ENCODE measurements at regions not wholly inside any gene's neighbourhood (a gene's known extent, or its start where the extent isn't known, plus 50 kb on each side); places are given as distances from the start of the nearest gene placed in this dataset.
"Not testable (repeated sequence)": the region's sequence is repeated elsewhere in the genome, so short reads cannot be mapped to it uniquely, and the experiment has no call there.

- CTCF ChIA-PET: interaction anchor here (1.1 kb wide), 1 partner anchor 8 kb away, joined by 3 read pairs; no protein-coding TSS in a partner anchor
- Mint-ChIP-seq H3K27me3 (no peaks in the 10 kb centered on the region), H3K36me3 (no peaks in the 10 kb centered on the region), H3K4me1 (ENCODE audit: low read depth) (no peaks in the 10 kb centered on the region), H3K4me3 (no peak overlapping the region), H3K9me3 (no peaks in the 10 kb centered on the region), H3K27ac (no peak overlapping the region)
- POLR2A ChIA-PET: no interaction called here
- intact Hi-C loops (cut with micrococcal nuclease): no loop called here
- no peak for DNase-seq
Measured at GRCh38 chr21:31589820-31590219, 69.7 kb upstream of the SOD1 start.

DNA sequence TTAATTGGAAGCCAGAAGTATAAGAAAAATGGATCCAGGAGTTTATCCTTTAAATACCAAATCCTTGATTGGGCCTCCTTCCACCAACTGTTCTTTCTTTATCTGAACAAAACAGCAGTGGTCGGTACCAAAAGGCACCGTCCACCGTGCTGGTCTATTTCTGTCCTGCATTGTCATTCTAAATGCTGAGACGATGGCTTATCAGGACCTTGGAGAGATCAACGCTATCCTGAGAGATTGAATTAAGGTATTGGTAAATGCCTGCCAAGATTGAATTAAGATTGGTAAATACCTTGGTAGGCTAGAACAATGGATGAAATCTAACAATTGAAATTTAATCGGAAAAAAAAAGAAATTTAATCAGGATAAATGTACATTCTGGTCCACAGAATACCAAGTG lies 73.4 kb upstream of the SOD1 start:
- Mint-ChIP-seq H3K9me3 (no peaks in the 10 kb centered on the region), H3K36me3 (no peaks in the 10 kb centered on the region), H3K27ac (no peak overlapping the region), H3K4me1 (ENCODE audit: low read depth) (no peaks in the 10 kb centered on the region), H3K4me3 (no peak overlapping the region), H3K27me3 (no peaks in the 10 kb centered on the region)
- POLR2A ChIA-PET: no interaction called here
- DNase-seq: no peak
- intact Hi-C loops (cut with micrococcal nuclease): no loop called here
- CTCF ChIA-PET: interaction anchor here (0.6 to 1.4 kb wide), 2 partner anchors 18 to 22 kb away, joined by 3 to 5 read pairs; no protein-coding TSS in a partner anchor

DNA sequence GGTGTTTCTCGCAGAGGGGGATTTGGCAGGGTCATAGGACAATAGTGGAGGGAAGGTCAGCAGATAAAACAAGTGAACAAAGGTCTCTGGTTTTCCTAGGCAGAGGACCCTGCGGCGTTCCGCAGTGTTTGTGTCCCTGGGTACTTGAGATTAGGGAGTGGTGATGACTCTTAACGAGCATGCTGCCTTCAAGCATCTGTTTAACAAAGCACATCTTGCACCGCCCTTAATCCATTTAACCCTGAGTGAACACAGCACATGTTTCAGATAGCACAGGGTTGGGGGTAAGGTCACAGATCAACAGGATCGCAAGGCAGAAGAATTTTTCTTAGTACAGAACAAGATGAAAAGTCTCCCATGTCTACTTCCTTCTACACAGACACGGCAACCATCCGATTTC lies 75.6 kb upstream of the SOD1 start:
- H3K9me3 Mint-ChIP-seq; H3K4me1 Mint-ChIP-seq (ENCODE audit: low read depth); DNase-seq; H3K4me3 Mint-ChIP-seq; H3K27ac Mint-ChIP-seq; H3K27me3 Mint-ChIP-seq; POLR2A ChIA-PET; H3K36me3 Mint-ChIP-seq: not testable (repeated sequence)
- intact Hi-C loops (cut with micrococcal nuclease): loop anchor here (5.0 kb wide), 1 partner anchor 37 kb away; no protein-coding TSS in a partner anchor
- CTCF ChIA-PET: interaction anchor here (1.8 to 5.2 kb wide), 2 partner anchors 20 to 385 kb away, joined by 5 to 78 read pairs; no protein-coding TSS in a partner anchor

DNA sequence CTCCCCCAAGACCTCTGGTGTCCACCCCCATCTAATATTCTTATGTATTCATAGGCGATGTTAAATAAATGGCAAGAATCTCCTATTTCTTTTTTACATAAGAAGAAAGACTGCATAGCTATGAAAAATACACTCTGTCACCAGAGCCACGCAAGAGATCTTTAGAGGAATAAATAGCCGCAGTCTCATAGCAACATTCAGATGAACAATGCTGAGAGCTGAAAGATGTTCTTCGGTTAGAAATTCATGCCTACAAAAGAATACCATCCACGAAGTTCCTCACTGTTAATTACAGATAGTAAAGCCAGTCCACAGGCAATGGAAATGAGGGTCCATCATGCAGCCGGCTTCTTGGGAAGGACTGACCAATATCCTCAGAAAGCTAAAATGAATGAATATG lies 76.0 kb upstream of the SOD1 start:
- Mint-ChIP-seq H3K9me3 (no peaks in the 10 kb centered on the region), H3K4me3 (no peak overlapping the region), H3K27me3 (peaks cover 3% of the 10 kb centered on the region), H3K4me1 (ENCODE audit: low read depth) (peaks cover 4% of the 10 kb centered on the region), H3K27ac (no peak overlapping the region), H3K36me3 (no peaks in the 10 kb centered on the region)
- DNase-seq: no peak
- intact Hi-C loops (cut with micrococcal nuclease): loop anchor here (5.0 kb wide), 1 partner anchor 36 kb away; no protein-coding TSS in a partner anchor
- CTCF ChIA-PET: interaction anchor here (0.8 to 5.2 kb wide), 4 partner anchors 19 to 385 kb away, joined by 3 to 78 read pairs (median 4); no protein-coding TSS in a partner anchor
- POLR2A ChIA-PET: no interaction called here

DNA sequence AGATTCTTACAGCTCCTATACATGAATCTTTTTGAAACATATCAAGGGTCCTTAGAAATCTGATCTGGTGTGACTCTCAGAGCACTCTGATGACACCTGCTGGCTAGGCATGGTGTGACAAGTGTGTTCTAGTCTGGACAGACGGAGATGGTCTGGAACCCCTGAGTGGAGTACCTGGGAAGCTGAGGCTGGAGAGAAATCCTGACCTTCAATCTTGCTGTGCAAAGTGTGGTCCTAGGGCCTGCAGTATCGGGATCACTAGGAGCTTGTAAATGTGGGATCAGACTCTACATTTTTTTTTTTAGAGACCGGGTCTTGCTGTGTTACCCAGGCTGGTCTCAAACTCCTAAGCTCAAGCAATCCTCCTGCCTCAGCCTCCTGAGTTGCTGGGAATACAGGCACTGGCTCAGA lies 78.6 kb upstream of the SOD1 start:
- ChIA-PET CTCF (interaction anchor here (0.6 to 5.2 kb wide), 67 partner anchors 11 to 687 kb away, joined by 3 to 78 read pairs (median 4); no protein-coding TSS in a partner anchor), POLR2A (no interaction called here)
- H3K27ac Mint-ChIP-seq: no peak overlapping the region
- H3K9me3 Mint-ChIP-seq: no peaks in the 10 kb centered on the region
- peaks cover 4% of the 10 kb centered on the region for H3K4me1 Mint-ChIP-seq (ENCODE audit: low read depth)
- peak; percentile 84 for DNase-seq
- H3K4me3 Mint-ChIP-seq: no peak overlapping the region
- intact Hi-C loops (cut with micrococcal nuclease): loop anchor here (1.0 to 5.0 kb wide), 3 partner anchors 34 to 483 kb away; no protein-coding TSS in a partner anchor
- peaks cover 3% of the 10 kb centered on the region for H3K27me3 Mint-ChIP-seq
- no peaks in the 10 kb centered on the region for H3K36me3 Mint-ChIP-seq

DNA sequence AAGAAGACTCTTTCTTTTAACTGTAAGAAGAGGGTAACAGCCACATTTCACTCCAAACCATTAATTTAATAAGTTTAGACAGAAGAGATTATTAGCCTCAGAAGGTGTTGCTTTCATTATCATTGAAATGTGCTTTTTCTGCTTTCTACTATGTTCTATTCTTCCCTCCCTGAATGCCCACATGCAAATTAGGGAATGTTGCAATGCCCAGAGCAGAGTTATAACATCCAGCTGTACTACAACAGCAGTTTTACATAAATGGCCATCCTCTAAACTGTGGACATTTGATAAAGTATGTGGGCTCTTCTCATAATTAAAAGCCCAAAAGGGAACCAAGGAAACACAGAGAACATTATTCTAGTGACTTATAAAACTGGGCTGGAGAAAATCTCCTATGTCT lies 82.2 kb upstream of the SOD1 start:
- H3K4me3 Mint-ChIP-seq: no peak overlapping the region
- peaks cover 3% of the 10 kb centered on the region for H3K27me3 Mint-ChIP-seq
- peaks cover 4% of the 10 kb centered on the region for H3K4me1 Mint-ChIP-seq (ENCODE audit: low read depth)
- CTCF ChIA-PET: no interaction called here
- no peak overlapping the region for H3K27ac Mint-ChIP-seq
- peaks cover 8% of the 10 kb centered on the region for H3K9me3 Mint-ChIP-seq
- intact Hi-C loops (cut with micrococcal nuclease): no loop called here
- no peak for DNase-seq
- POLR2A ChIA-PET: no interaction called here
- no peaks in the 10 kb centered on the region for H3K36me3 Mint-ChIP-seq

GRCh38 chr21:31576428-31576827 lies 83.1 kb upstream of the SOD1 start:
- H3K36me3 Mint-ChIP-seq: no peaks in the 10 kb centered on the region
- no peak overlapping the region for H3K27ac Mint-ChIP-seq
- no peak for DNase-seq
- H3K9me3 Mint-ChIP-seq: peaks cover 8% of the 10 kb centered on the region
- intact Hi-C loops (cut with micrococcal nuclease): no loop called here
- peaks cover 4% of the 10 kb centered on the region for H3K4me1 Mint-ChIP-seq (ENCODE audit: low read depth)
- ChIA-PET CTCF (interaction anchor here (1.0 kb wide), 1 partner anchor 376 kb away, joined by 4 read pairs; no protein-coding TSS in a partner anchor), POLR2A (no interaction called here)
- peaks cover 4% of the 10 kb centered on the region for H3K27me3 Mint-ChIP-seq
- no peak overlapping the region for H3K4me3 Mint-ChIP-seq

DNA sequence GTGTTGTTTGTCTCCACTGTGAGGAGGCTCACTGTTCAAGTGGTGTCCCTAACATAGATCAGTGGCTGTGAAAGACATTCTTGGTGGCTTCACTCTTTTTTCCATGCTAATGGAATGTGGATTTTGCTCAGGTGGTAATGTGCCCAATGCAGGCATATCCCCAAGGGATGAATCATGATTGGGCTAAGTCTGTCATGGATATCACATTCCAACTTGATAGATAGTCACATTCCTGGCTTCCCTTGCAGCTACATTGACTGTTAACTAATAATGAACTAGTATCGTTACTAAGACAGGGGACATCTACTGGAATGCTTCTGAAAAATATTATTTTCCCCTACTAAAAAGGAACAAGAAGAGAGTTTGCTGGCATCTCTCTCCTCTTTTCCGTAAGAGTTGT lies 86.3 kb upstream of the SOD1 start:
- Mint-ChIP-seq H3K36me3 (no peaks in the 10 kb centered on the region), H3K27me3 (peaks cover 1% of the 10 kb centered on the region), H3K4me1 (ENCODE audit: low read depth) (no peaks in the 10 kb centered on the region), H3K9me3 (peaks cover 8% of the 10 kb centered on the region), H3K27ac (no peak overlapping the region), H3K4me3 (no peak overlapping the region)
- CTCF ChIA-PET: no interaction called here
- intact Hi-C loops (cut with micrococcal nuclease): no loop called here
- POLR2A ChIA-PET: no interaction called here
- DNase-seq: no peak

DNA sequence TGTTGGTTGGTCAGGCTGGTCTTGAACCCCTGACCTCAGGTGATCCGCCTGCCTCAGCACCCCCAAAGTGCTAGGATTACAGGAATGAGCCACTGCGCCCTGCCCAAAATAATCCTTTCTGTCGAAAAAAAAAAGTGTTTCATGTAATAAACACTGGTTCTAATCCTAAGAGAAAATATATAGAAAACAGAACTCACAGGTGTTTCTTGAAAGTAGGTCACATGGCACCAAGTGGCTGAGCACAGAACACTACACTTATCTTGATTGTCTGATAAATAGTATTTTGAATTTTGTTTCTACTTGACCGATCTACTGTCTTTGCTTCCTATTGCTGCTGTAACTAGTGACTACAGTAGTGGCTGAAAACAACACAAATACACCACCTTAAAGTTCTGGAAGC lies 87.6 kb upstream of the SOD1 start:
- Mint-ChIP-seq H3K36me3 (no peaks in the 10 kb centered on the region), H3K4me1 (ENCODE audit: low read depth) (no peaks in the 10 kb centered on the region), H3K9me3 (peaks cover 8% of the 10 kb centered on the region), H3K27ac (no peak overlapping the region), H3K4me3 (no peak overlapping the region), H3K27me3 (peaks cover 1% of the 10 kb centered on the region)
- DNase-seq: no peak
- CTCF ChIA-PET: no interaction called here
- POLR2A ChIA-PET: interaction anchor here (0.6 kb wide), 2 partner anchors 57 to 390 kb away, joined by 3 read pairs; no protein-coding TSS in a partner anchor
- intact Hi-C loops (cut with micrococcal nuclease): no loop called here

- DNase-seq: no peak
- H3K27ac Mint-ChIP-seq: no peak overlapping the region
- CTCF ChIA-PET: interaction anchor here (0.6 to 2.6 kb wide), 4 partner anchors 10 to 1524 kb away, joined by 3 to 11 read pairs (median 3); no protein-coding TSS in a partner anchor
- peaks cover 1% of the 10 kb centered on the region for H3K27me3 Mint-ChIP-seq
- intact Hi-C loops (cut with micrococcal nuclease): no loop called here
- no peak overlapping the region for H3K4me3 Mint-ChIP-seq
- POLR2A ChIA-PET: interaction anchor here (0.6 kb wide), 1 partner anchor 56 kb away, joined by 3 read pairs; no protein-coding TSS in a partner anchor
- H3K9me3 Mint-ChIP-seq: peaks cover 8% of the 10 kb centered on the region
- H3K4me1 Mint-ChIP-seq (ENCODE audit: low read depth): no peaks in the 10 kb centered on the region
- H3K36me3 Mint-ChIP-seq: no peaks in the 10 kb centered on the region
Measured at GRCh38 chr21:31570824-31571566, 88.5 kb upstream of the SOD1 start.

GRCh38 chr21:31566611-31567010 lies 92.9 kb upstream of the SOD1 start:
- ChIA-PET POLR2A (no interaction called here), CTCF (interaction anchor here (0.5 kb wide), 1 partner anchor 36 kb away, joined by 3 read pairs; no protein-coding TSS in a partner anchor)
- Mint-ChIP-seq H3K4me3 (no peak overlapping the region), H3K36me3 (no peaks in the 10 kb centered on the region), H3K27ac (no peak overlapping the region), H3K4me1 (ENCODE audit: low read depth) (peaks cover 3% of the 10 kb centered on the region), H3K9me3 (no peaks in the 10 kb centered on the region), H3K27me3 (no peaks in the 10 kb centered on the region)
- intact Hi-C loops (cut with micrococcal nuclease): no loop called here
- DNase-seq: no peak

DNA sequence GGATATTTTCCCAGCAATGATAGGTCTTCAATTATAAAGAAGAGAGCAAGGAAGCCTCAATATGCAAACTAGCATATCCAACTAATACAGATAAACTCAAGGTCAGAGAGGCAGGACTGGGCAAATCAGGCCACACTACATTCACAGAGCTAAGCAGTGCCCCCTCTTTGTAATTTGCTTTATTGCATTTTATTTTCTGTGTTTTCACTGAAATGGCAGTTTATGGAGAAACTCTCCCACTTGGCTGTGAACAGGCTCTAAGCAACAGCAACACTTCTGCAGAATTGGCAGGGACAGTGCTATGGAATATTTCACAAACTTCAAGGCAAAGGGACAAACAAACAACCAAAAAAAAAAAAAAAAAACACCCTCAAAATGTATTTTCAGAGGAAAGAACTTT lies 93.4 kb upstream of the SOD1 start:
- Mint-ChIP-seq H3K4me1 (ENCODE audit: low read depth) (peaks cover 3% of the 10 kb centered on the region), H3K9me3 (no peaks in the 10 kb centered on the region), H3K27me3 (no peaks in the 10 kb centered on the region), H3K4me3 (no peak overlapping the region), H3K27ac (no peak overlapping the region), H3K36me3 (no peaks in the 10 kb centered on the region)
- intact Hi-C loops (cut with micrococcal nuclease): no loop called here
- CTCF ChIA-PET: no interaction called here
- POLR2A ChIA-PET: no interaction called here
- DNase-seq: no peak

DNA sequence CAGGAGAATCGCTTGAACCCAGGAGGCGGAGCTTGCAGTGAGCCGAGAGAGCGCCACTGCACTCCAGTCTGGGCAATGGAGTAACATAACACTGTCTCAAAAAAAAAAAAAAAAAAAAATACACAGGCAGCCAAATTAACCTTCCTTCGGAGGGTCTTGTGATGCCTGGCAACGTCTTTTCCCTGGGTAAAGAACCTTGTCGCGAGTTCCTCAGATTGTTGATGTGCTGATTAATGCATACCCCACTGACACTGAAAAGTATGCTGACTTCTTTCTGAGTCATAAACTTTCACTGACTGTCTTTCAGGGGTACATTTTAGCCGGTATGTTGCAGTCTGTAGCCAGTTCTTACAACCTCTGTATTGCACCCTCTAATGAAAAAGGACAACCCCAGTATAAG lies 95.1 kb upstream of the SOD1 start:
- Mint-ChIP-seq H3K4me1 (ENCODE audit: low read depth) (peaks cover 11% of the 10 kb centered on the region), H3K4me3 (no peak overlapping the region), H3K9me3 (no peaks in the 10 kb centered on the region), H3K27me3 (no peaks in the 10 kb centered on the region), H3K36me3 (no peaks in the 10 kb centered on the region), H3K27ac (no peak overlapping the region)
- intact Hi-C loops (cut with micrococcal nuclease): no loop called here
- ChIA-PET CTCF (interaction anchor here (0.6 to 1.3 kb wide), 2 partner anchors 15 to 16 kb away, joined by 3 to 5 read pairs; no protein-coding TSS in a partner anchor), POLR2A (no interaction called here)
- DNase-seq: no peak
